ENCODE measurements at regions not wholly inside any gene's neighbourhood (a gene's known extent, or its start where the extent isn't known, plus 50 kb on each side); places are given as distances from the start of the nearest gene placed in this dataset.
"Not testable (repeated sequence)": the region's sequence is repeated elsewhere in the genome, so short reads cannot be mapped to it uniquely, and the experiment has no call there.

GRCh38 chr4:124931050-124931449 is 218.5 kb upstream of the ANKRD50 start:
- TF ChIP-seq CTCF (IDR thresholded peaks at IDR 0.05; ENCODE audit: low read depth, low read length): no peak
- H3K4me3 ChIP-seq (ENCODE audit: low read depth, low read length): no peak overlapping the region

- H3K4me3 ChIP-seq (ENCODE audit: low read depth, low read length): not testable (repeated sequence)
Observed at GRCh38 chr4:124922748-124923147, 210.2 kb upstream of the ANKRD50 start.

- TF ChIP-seq CTCF (IDR thresholded peaks at IDR 0.05; ENCODE audit: low read depth, low read length): no peak
Observed at GRCh38 chr4:124918559-124919122, 206.1 kb upstream of the ANKRD50 start.

GRCh38 chr4:124915073-124915472 is 202.5 kb upstream of the ANKRD50 start:
- no peak for TF ChIP-seq CTCF (IDR thresholded peaks at IDR 0.05; ENCODE audit: low read depth, low read length)
- no peak overlapping the region for H3K4me3 ChIP-seq (ENCODE audit: low read depth, low read length)

More at GRCh38 chr4:124918559-124919122, 206.1 kb upstream of the ANKRD50 start:
- no peak overlapping the region for H3K4me3 ChIP-seq (ENCODE audit: low read depth, low read length)

- TF ChIP-seq CTCF (IDR thresholded peaks at IDR 0.05; ENCODE audit: low read depth, low read length): no peak
- no peak overlapping the region for H3K4me3 ChIP-seq (ENCODE audit: low read depth, low read length)
Observed at GRCh38 chr4:124913237-124913636, 200.7 kb upstream of the ANKRD50 start.

- H3K4me3 ChIP-seq (ENCODE audit: low read depth, low read length): no peak overlapping the region
Observed at GRCh38 chr4:124910327-124910726, 197.8 kb upstream of the ANKRD50 start.

GRCh38 chr4:124907881-124908280 is 195.3 kb upstream of the ANKRD50 start:
- TF ChIP-seq CTCF (IDR thresholded peaks at IDR 0.05; ENCODE audit: low read depth, low read length): no peak

More at GRCh38 chr4:124910327-124910726, 197.8 kb upstream of the ANKRD50 start:
- no peak for TF ChIP-seq CTCF (IDR thresholded peaks at IDR 0.05; ENCODE audit: low read depth, low read length)

GRCh38 chr4:124905441-124905840 is 192.9 kb upstream of the ANKRD50 start:
- H3K4me3 ChIP-seq (ENCODE audit: low read depth, low read length): no peak overlapping the region
- TF ChIP-seq CTCF (IDR thresholded peaks at IDR 0.05; ENCODE audit: low read depth, low read length): no peak

More at GRCh38 chr4:124907881-124908280, 195.3 kb upstream of the ANKRD50 start:
- H3K4me3 ChIP-seq (ENCODE audit: low read depth, low read length): no peak overlapping the region

Data from WI38 (cell line).